Neuron (in vitro differentiated cells): ENCODE measurements at regions not wholly inside any gene's neighbourhood (a gene's known extent, or its start where the extent isn't known, plus 50 kb on each side); places are given as distances from the start of the nearest gene placed in this dataset.

Experiments
- H2AFZ ChIP-seq: one replicate; pipeline ENCODE4 v1.6.1; 2013; ENCODE audit warnings: low read depth, mild to moderate bottlenecking, inconsistent platforms, low read length, moderate library complexity
- H3K27me3 ChIP-seq: one replicate; pipeline ENCODE4 v1.6.1; 2013; ENCODE audit warnings: low read length; ENCODE audit not compliant: insufficient read depth
- H3K36me3 ChIP-seq: one replicate; pipeline ENCODE4 v1.6.1; 2013; ENCODE audit warnings: low read length; ENCODE audit not compliant: insufficient read depth
- H3K4me1 ChIP-seq: one replicate; pipeline ENCODE4 v1.6.1; 2013; ENCODE audit warnings: low read length; ENCODE audit not compliant: insufficient read depth
- H3K4me3 ChIP-seq: 2 replicates; pipeline ENCODE4 v1.5.1; 2013; ENCODE audit warnings: mild to moderate bottlenecking, low read length, moderate library complexity
- H3K9me3 ChIP-seq: one replicate; pipeline ENCODE4 v1.6.1; 2013; ENCODE audit warnings: low read length

DNA sequence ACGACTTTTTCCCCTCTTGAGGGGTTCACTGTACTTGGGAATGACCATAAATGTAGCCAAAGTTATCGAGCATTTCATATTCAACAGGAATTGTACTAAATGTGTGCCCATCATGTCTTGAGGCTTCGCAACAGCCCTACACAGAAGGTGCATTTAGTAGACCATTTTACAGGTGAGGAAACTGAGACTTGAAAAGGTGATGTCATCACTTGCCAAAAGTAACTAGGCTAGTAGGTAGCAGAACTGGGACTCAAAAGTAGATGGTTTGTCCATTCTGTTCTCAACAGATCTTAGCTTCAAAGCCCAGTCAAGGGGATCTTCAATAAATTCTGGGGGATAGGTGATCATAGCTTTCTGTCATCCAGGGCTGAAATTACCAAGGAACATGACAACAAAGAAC is 782.2 kb downstream of the MED13L start:
- Histone ChIP-seq H3K27me3 (no peaks in the 10 kb centered on the region), H3K36me3 (no peaks in the 10 kb centered on the region), H3K4me1 (no peaks in the 10 kb centered on the region), H3K4me3 (no peak overlapping the region), H3K9me3 (no peaks in the 10 kb centered on the region), H2AFZ (no peak overlapping the region)

DNA sequence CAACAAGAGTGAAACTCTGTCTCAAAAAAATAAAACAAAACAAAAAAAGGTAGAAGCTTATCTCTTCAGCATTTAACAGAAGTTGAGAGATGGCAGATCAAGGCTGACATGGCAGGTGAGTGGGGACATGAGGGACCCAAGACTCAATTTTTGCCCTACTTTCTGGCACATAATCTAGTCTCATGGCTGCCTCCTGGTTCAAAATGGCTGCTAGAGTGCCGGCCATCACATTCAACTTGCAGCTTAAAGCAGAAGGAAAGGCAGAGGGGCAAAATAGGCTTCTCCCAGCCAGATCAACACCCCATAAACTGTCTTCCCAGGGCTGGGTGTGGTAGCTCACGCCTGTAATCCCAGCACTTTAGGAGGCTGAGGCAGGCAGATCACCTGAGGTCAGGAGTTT is 784.9 kb downstream of the MED13L start:
- Histone ChIP-seq H3K4me1 (no peaks in the 10 kb centered on the region), H3K27me3 (no peaks in the 10 kb centered on the region), H3K36me3 (no peaks in the 10 kb centered on the region), H3K4me3 (no peak overlapping the region), H3K9me3 (no peaks in the 10 kb centered on the region), H2AFZ (no peak overlapping the region)

DNA sequence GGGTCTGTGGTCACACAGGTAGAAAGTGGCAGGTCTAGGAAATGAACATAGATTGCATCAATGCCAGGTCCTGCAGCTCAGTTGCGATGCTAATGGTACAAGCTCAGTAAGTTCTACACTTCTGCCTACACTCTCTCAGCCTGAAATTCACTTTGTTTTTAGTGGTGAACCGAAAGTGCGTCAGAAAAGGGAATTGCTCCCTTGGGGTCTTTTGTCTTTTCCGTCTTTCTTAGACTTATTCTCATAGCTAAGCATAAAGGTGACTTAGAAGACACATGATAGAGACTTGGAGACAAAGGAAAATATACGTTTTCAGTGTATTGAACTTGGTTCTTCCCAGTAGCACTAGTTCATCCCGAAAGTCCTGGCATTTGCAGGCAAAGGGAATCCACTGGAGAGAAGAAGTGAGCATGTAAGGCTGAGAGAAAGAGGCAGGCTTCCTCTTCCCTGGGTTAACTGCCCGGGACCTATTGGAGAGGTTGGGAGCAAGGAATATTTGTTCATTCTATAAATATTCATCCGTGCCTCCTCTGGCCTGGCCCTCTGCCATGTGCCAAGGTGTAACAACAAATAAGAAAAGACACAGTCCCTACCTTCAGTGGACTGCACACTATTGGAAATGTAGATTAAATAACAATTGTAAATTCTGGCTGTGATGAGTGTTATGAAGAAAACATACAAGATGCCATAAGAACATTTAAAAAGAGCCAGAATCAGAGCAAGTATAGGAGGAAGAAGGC is 785.8 kb downstream of the MED13L start:
- no peaks in the 10 kb centered on the region for H3K27me3 ChIP-seq
- no peaks in the 10 kb centered on the region for H3K4me1 ChIP-seq
- H3K9me3 ChIP-seq, result no peaks in the 10 kb centered on the region
- H2AFZ ChIP-seq, result no peak overlapping the region
- H3K4me3 ChIP-seq, result no peak overlapping the region
- no peaks in the 10 kb centered on the region for H3K36me3 ChIP-seq

DNA sequence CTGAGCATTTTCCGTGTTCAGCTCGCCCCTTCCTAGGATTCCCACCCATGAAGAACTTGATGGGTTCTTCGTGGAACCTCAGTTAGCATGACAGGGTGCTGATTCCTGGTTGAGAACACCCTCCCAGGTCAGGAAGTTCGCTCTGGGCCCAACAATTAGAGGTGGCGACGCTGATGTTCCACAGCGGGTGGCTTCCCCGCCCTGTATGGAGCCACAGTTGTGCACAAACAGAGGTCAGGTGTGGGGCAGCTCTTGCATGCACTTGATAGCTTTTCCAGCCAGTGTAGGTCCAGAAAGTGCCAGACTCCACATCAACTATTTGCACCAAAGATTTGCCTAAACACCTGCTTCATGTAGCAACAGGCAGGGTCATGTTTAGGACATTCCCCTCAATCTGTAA is 788.2 kb downstream of the MED13L start:
- no peaks in the 10 kb centered on the region for H3K9me3 ChIP-seq
- no peaks in the 10 kb centered on the region for H3K36me3 ChIP-seq
- no peak overlapping the region for H3K4me3 ChIP-seq
- no peaks in the 10 kb centered on the region for H3K27me3 ChIP-seq
- H3K4me1 ChIP-seq, result no peaks in the 10 kb centered on the region
- H2AFZ ChIP-seq, result no peak overlapping the region

DNA sequence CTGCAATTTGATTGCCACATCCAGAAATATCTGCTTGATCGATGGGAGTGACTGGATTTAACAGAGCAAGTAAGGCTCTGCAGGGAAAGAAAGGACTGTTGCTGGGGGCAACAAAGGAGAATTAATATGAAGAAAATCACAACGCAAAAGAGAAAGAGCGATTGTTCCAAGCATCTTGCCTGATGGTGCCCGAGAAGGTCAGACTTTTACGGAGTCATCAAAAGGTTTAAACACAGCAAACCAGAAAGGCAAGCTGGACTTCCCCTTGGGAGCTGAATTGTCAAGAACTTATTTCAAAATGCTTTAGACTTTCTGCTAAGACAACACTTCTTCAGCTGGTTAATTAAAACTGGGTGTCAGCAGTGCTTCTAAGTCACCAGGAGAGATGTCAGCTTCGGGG is 791.5 kb downstream of the MED13L start:
- H3K4me3 ChIP-seq, result no peak overlapping the region
- H2AFZ ChIP-seq, result no peak overlapping the region
- no peaks in the 10 kb centered on the region for H3K27me3 ChIP-seq
- no peaks in the 10 kb centered on the region for H3K9me3 ChIP-seq
- H3K4me1 ChIP-seq, result no peaks in the 10 kb centered on the region
- H3K36me3 ChIP-seq, result no peaks in the 10 kb centered on the region

DNA sequence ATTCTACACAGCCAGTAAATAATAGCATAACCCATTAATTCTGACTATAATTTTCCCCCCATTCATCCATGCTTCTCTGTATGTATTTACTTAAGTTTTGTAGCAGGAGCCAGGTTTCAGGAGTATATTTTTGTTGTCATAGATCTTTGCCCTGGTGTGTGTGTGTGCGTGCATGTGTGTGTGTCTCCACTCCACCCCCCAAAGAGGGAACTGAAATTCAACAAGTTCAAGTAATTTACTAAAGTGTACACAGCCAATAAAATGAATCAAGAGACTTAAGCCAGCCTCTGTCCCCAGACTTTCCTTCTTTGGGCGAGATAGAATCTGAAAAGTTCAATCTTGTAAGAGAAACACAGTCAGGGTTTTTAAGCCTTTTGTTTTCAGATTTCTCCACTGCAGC is 792.0 kb downstream of the MED13L start:
- Histone ChIP-seq H3K27me3 (no peaks in the 10 kb centered on the region), H3K9me3 (no peaks in the 10 kb centered on the region), H2AFZ (no peak overlapping the region), H3K36me3 (no peaks in the 10 kb centered on the region), H3K4me1 (no peaks in the 10 kb centered on the region), H3K4me3 (no peak overlapping the region)

DNA sequence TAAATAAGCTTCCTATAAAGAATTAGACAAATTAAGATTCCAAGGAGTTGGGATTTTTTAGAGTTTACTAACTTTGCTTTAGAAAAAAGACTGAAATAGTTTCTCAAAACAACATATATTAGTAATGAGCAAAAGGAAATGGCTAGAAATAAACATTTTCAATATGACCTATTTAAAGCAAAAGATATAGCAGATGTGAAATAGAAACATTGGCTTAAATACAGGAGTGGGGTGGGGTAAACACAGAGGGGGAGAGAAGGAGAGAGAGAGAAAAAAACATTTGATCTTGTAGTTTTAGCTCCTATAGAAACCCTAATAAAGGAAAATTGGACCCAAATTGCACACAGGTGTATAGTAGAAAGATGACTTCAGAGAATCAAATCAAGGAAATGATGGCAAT is 794.5 kb downstream of the MED13L start:
- H3K4me3 ChIP-seq, result no peak overlapping the region
- no peak overlapping the region for H2AFZ ChIP-seq
- no peaks in the 10 kb centered on the region for H3K4me1 ChIP-seq
- no peaks in the 10 kb centered on the region for H3K36me3 ChIP-seq
- H3K27me3 ChIP-seq, result no peaks in the 10 kb centered on the region
- H3K9me3 ChIP-seq, result no peaks in the 10 kb centered on the region

DNA sequence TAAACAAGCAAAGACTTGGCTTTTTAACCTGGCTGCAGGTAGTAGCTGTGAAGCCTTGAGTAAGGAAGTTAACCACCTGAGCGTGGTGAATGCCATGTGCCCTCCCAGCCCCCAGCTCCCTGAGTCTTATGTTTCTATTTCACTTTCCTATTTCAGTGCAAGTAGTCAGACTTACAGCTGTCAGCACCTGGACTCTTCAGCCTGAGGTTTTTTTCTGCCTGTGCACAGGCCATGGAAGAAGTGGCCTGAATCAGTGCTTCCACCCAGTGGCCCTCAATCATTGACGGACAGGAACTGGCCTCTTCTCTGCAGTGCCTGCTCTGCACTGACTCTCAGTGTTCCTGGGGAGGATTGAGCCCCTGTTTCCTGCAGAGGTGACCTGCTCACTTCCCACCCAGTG is 796.4 kb downstream of the MED13L start:
- Histone ChIP-seq H3K36me3 (no peaks in the 10 kb centered on the region), H3K27me3 (no peaks in the 10 kb centered on the region), H3K4me3 (no peak overlapping the region), H3K9me3 (no peaks in the 10 kb centered on the region), H3K4me1 (no peaks in the 10 kb centered on the region), H2AFZ (no peak overlapping the region)

DNA sequence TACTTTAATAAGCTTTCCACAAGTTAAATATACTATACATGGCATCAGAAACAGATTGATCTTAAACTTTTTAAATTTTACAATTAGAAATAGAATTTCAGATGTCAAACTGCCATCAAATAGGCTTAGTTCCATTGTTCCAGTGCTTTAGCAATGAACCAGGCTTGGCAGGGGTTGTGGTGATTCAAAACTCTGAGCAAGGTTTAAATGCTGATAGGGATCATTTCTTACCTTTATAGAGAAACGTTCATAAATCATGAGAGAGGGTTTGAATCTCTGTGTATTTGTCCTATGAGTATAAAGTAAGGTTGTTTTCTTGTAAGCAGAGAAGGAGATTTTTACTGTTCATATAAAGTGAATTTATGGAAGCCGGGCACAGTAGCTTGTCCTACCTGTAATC is 794.5 kb upstream of the TBX3 start:
- no peaks in the 10 kb centered on the region for H3K9me3 ChIP-seq
- H2AFZ ChIP-seq, result no peak overlapping the region
- H3K27me3 ChIP-seq, result no peaks in the 10 kb centered on the region
- H3K4me1 ChIP-seq, result no peaks in the 10 kb centered on the region
- no peak overlapping the region for H3K4me3 ChIP-seq
- H3K36me3 ChIP-seq, result no peaks in the 10 kb centered on the region

DNA sequence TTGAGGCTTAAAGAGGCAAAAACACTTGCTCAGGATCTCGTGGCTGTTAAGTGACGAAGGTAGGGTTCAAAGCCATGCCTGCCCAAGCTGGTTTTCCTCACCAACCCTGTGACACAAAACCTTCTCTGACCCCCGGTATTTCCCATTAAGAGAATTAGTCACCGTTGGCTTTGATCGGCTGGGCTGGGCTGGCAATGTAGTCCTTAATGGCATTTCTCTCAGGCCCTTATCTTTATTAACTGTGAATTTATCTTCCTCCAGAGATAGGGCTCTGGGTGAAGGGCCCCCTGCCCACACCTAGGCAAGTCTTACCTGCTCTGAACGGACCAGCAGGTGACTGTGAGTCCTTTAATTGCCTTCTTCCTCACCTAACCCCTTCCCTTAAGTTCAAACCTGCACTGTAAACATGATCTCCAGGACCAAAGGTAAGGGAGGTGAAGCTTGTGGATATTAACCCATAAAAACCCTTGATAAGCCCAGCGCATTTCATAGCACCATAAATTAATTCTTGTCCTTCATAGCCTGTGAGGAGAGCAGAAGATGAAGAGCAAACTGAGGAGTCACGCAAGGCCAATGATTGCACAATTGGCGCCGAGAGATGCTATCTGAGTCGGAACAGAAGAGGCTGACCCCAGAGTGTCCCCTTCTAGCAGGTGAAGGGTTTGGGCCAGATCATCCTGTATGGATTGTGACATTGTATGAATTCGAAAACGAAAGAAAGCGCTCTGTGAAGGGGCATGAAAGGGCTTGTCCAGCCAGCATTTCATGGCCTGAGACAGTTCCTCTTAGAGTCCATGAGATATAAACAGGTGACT is 790.8 kb upstream of the TBX3 start:
- Histone ChIP-seq H3K4me1 (no peaks in the 10 kb centered on the region), H3K4me3 (no peak overlapping the region), H3K36me3 (no peaks in the 10 kb centered on the region), H3K9me3 (no peaks in the 10 kb centered on the region), H2AFZ (no peak overlapping the region), H3K27me3 (no peaks in the 10 kb centered on the region)

DNA sequence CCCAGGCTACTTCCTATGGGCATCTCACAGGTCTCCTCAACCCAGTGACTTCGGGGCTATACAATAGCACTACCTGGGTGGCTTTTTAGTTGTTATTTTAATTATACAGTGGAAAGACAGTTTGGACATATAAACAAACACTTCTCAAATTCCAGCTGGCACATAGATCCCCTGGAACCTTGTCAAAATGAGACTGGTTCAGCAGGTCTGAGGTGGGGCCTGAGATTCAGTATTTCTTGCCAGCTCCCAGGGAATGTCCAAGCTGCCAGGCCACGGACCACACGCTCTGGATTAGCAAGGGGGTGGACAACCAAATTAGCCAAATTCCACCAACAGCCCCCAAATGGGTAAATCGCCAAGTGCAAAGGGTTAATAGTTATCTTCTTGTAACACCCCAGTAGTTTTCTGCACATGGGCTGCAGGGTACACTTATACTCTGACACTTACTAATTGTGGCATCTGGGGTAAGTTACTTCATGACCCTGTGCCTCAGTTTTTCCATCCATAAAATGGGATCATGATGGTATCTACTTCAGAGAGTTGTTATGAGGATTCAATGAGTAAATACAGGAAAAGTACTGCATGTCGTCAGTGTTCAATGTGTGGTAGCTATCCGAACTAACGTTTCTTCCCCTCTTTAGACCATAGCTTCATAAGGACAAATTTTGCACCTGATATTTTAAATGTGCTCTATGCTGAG is 789.4 kb upstream of the TBX3 start:
- no peaks in the 10 kb centered on the region for H3K4me1 ChIP-seq
- H3K36me3 ChIP-seq, result no peaks in the 10 kb centered on the region
- no peak overlapping the region for H2AFZ ChIP-seq
- no peaks in the 10 kb centered on the region for H3K9me3 ChIP-seq
- H3K4me3 ChIP-seq, result no peak overlapping the region
- no peaks in the 10 kb centered on the region for H3K27me3 ChIP-seq

DNA sequence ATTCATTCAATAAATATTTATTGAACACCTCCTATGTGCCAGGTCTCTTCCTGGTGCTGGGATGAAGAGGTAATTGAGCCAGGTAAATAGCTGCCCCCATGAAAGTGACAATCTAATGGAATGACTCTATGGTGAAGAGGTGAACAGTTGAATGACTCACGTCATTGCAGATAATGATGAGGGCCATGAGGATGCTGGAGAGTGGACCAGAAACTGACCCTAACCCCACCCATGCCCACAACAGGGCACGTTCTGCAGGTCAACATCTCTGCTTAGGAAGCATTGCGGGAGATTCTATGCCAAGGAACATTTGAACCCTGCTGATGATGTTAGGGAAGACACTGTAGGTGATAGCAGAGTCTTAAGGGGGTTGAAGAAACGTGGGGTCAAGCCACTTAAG is 788.9 kb upstream of the TBX3 start:
- Histone ChIP-seq H2AFZ (no peak overlapping the region), H3K27me3 (no peaks in the 10 kb centered on the region), H3K4me1 (no peaks in the 10 kb centered on the region), H3K36me3 (no peaks in the 10 kb centered on the region), H3K4me3 (no peak overlapping the region), H3K9me3 (no peaks in the 10 kb centered on the region)

DNA sequence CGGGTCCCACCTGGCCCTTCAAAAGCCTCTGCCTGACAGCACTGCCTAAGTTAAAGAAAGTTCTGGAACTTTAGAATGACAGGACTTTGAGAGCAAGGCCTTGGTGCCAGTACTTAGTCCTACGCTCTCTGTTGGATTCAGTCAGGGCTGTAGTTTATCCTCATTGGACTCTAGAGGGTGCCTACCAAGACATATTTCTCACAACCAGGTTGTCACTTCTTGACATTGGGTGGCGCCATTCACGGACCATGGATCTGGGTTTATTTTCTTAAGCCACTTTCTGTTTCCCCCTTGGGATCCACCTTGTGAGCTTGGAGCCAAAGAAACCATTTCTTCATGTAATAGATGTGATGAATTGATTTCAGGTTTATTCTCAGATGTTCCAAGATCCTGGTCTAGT is 787.0 kb upstream of the TBX3 start:
- Histone ChIP-seq H3K9me3 (no peaks in the 10 kb centered on the region), H3K4me3 (no peak overlapping the region), H3K4me1 (no peaks in the 10 kb centered on the region), H2AFZ (no peak overlapping the region), H3K36me3 (no peaks in the 10 kb centered on the region), H3K27me3 (no peaks in the 10 kb centered on the region)
